DMS114 treated with DMSO at 0.1 percent for 48 hours (cell line): ENCODE measurements at regions not wholly inside any gene's neighbourhood (a gene's known extent, or its start where the extent isn't known, plus 50 kb on each side); places are given as distances from the start of the nearest gene placed in this dataset.
"Not testable (repeated sequence)": the region's sequence is repeated elsewhere in the genome, so short reads cannot be mapped to it uniquely, and the experiment has no call there.

ENCODE experiments used
- DNase-seq: peaks from one replicate; lab custom pipeline; 2025; ENCODE audit not compliant: unreplicated experiment; lab: John Stamatoyannopoulos, UW

DNA sequence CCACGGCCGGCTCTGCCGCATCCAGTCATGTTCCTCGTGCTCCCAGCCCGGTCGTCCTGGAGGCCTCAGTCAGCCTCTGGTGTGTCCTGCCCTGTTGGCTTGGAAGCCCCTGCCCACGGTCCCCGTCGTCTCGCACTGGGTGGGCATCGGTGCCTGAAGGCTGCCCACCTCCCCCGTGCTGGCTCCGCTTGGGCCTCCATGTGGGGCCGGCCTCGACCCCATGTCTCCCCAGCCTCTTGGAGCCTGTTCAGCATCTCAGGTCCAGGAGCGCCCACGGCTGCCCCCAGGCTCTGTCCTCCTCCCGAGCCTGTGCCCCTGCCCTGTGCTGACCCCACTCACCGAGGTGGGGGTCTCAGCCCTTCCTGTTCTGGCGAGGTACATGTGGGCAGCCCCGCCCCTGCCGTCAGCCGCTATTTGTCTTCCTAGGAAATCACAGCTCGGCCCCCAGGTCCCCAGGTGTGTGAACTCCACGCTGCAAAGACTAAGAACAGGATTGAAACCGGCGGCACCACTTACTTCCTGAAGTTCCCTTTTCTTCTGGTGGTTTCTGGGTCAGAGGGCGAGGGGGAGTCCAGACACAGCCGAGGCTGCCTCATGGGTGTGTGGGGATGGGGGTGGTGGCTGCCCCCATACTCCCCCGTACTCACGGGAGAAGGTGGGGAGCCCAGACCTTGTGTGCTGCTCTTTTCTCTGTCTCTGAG lies 221.3 kb downstream of the TMEM121 start:
- not testable (repeated sequence) for DNase-seq

- no peak for DNase-seq
Observed at GRCh38 chr14:105748204-105748578, 221.8 kb downstream of the TMEM121 start.

GRCh38 chr14:105748710-105749109 lies 222.3 kb downstream of the TMEM121 start:
- not testable (repeated sequence) for DNase-seq

DNA sequence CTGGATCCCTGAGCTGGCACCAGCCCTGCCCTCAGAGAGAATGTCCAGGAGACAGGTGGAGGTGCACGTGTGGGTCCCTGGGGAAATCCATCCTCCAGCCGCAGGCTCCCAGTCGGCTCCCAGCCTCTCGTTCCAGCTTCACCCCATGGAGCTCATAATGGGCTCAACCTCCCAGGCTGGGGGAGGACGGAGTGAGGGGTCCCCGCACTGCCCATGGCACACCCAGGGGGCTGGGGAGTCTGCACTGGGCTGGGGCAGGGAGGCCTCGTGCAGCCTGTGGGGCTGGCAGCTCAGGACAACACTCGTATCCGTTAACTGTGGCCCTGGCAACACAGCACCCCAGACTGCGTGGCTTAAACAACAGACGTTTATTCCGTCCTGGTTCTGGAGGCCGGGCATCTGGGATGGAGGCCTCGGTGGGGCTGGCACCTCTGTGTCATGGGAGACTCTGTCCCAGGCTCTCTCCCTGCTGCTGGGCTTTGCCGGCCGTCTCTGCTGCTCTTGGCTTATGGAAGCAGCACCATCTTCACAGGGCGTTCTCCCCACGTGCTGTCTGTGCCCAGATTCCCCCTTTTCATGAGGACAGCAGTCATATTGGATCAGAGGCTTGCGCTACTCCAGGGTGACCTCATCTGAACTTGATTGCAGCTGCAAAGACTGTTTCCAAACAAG lies 223.6 kb downstream of the TMEM121 start:
- DNase-seq: not testable (repeated sequence)

GRCh38 chr14:105751291-105751751 lies 224.9 kb downstream of the TMEM121 start:
- not testable (repeated sequence) for DNase-seq

GRCh38 chr14:105752420-105752819 lies 226.0 kb downstream of the TMEM121 start:
- DNase-seq: not testable (repeated sequence)

- no peak for DNase-seq
Observed at GRCh38 chr14:105760691-105761344, 234.4 kb downstream of the TMEM121 start.

DNA sequence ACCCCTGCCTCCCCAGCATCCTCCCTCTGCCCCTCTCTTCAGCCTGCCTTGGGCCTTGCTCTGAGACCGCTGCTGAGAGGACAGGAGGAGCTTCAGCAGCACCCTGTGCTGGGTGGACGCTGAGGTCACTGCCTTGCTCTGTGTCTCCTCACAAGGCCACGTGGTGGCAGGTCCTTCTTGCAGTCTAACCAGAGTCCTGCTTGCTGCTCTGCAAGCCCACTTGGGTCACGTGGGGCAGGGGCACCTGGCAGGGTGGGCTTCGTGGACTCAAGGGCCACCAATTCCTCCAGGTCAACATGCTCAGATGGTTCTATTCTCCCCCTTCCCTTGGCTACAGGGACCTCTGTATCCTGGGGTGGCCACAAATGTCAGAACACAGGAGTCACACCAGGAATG lies 235.0 kb downstream of the TMEM121 start:
- DNase-seq: not testable (repeated sequence)

DNA sequence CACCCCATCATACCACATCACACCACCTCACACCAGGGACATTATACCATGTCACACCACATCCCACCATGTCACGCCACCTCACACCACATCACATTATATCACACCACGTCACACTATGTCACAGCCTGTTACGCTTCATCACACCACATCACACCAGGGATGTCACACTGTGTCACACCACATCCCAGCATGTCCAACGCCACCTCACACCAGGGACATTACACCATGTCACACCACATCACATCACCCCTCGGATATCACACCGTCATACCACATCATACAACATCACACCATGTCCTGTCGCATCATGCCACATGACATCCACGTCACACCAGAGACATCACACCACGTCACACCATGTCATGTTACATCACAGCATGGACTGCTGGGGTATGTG lies 235.5 kb downstream of the TMEM121 start:
- DNase-seq: no peak

GRCh38 chr14:105762262-105762661 lies 235.9 kb downstream of the TMEM121 start:
- not testable (repeated sequence) for DNase-seq

DNA sequence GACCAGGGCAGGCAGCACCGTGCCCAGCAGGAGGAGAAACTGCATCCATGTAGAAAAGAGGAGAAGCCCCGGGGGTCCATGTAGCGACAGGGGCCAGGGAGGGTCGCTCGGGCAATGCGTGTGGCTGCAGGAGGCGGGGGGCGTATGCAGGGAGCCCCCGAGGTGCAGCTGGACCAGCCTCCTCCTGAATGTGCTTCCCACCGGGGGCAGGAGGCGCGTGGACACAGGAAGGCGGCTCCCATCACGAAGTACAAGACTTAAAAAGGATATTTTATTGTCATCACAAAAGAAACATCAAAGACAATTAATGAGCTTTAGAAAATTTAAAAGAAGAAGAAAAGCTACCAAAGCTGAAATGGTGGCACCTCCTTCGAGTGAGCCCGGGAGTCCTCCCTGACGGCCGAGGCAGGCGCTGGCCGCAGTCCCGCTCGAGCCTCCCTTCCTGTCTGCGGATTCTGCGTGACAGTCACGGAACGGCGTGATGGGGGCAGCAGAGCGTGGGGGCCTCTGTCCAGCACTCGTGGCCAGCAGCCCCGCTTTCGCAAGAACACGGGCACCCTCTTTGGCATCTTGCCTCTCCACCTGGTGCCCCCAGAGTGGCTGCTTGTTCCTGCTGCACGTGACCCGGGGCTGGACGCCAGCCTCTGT lies 238.0 kb downstream of the TMEM121 start:
- not testable (repeated sequence) for DNase-seq

DNA sequence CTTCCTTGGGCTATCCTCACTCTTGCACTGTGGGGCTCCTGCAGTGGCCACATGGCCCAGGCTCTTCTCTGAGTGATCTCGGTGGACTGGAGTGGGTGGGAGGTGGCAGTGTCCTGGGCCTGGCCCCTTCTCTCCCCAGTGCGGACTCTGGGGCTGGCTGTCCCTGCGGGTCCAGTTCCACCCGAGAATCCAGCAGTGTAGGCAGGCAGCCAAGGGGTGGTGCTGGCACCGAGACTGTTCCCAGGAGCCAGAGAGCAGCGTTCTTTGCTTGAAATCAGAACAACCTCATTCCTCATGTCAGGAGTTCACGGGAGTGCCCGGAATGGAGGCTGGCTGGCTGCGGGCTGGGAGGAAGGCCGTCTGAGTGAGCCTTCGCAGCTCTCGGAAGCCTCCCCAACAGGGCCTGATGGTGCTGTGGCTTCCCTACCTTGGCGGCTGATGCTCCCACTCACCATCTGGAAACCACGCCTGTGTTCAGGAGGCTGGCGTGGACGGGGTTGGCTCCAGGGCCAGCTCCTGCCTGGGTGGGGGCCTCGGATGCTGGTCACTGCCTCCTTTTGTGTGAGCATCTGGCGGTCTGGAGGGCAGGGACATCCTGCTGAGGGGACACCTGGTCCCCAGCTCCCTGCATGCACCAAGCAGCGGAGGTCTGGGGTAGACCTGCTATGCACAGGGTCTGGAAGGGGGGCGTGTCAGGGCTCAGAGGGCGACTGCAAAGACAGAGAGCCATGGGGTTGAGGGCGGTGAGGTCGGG lies 238.9 kb downstream of the TMEM121 start:
- not testable (repeated sequence) for DNase-seq

DNA sequence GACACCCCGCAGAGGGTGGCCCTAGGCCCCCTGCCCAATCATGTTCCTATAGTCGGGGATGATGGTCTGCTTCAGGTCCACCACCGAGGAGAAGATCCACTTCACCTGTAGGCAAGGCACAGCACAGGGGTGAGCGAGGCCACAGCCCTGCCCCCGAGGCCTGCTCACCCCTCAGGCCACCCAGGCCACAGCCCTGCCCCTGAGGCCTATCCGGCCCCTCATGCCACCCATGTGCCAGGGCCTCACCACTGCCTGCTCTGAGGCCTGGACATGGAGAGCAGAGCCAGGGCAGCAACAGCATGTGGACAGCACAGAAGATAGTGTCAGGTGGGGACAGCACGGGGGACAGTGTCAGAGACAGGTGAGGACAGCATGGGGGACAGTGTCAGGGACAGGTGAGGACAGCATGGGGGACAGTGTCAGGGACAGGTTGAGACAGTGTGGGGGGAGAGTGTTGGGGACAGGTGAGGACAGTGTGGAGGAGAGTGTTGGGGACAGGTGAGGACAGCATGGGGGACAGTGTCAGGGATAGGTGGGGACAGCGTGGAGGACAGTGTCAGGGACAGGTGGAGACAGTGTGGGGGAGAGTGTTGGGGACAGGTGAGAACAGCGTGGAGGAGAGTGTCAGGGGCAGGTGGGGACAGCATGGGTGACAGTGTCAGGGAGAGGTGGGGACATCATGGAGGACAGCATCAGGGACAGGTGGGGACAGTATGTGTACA lies 239.7 kb downstream of the TMEM121 start:
- DNase-seq: no peak

- DNase-seq: no peak
Observed at GRCh38 chr14:105767315-105767714, 240.9 kb downstream of the TMEM121 start.

- DNase-seq: not testable (repeated sequence)
Observed at GRCh38 chr14:105768039-105768438, 241.7 kb downstream of the TMEM121 start.

DNA sequence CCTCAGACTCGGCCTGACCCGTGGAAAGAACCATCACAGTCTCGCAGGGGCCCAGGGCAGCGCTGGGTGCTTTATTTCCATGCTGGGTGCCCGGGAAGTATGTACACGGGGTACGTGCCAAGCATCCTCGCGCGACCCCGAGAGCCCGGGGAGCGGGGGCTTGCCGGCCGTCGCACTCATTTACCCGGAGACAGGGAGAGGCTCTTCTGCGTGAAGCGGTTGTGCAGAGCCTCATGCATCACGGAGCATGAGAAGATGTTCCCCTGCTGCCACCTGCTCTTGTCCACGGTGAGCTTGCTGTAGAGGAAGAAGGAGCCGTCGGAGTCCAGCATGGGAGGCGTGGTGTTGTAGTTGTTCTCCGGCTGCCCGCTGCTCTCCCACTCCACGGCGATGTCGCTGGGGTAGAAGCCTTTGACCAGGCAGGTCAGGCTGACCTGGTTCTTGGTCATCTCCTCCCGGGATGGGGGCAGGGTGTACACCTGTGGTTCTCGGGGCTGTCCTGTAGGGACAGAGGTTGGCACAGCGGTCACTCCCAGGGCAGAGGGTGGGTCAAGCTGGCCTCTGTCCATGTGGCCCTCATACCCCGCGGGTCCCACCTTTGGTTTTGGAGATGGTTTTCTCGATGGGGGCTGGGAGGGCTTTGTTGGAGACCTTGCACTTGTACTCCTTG lies 242.8 kb downstream of the TMEM121 start:
- not testable (repeated sequence) for DNase-seq

GRCh38 chr14:105770619-105771216 lies 244.3 kb downstream of the TMEM121 start:
- not testable (repeated sequence) for DNase-seq

GRCh38 chr14:105771261-105772226 lies 245.2 kb downstream of the TMEM121 start:
- DNase-seq: not testable (repeated sequence)
